Ishikawa (cell line): ENCODE measurements at regions not wholly inside any gene's neighbourhood (a gene's known extent, or its start where the extent isn't known, plus 50 kb on each side); places are given as distances from the start of the nearest gene placed in this dataset.

ENCODE experiments used
- EP300 ChIP-seq: IDR thresholded peaks from 2 replicates; pipeline ENCODE4 v1.6.1; 2012; ENCODE audit warnings: borderline replicate concordance
- RAD21 ChIP-seq: IDR thresholded peaks from 2 replicates; pipeline ENCODE4 v1.6.1; 2012; ENCODE audit warnings: low read depth
- USF1 ChIP-seq: IDR thresholded peaks from 2 replicates; pipeline ENCODE4 v1.6.1; 2012

- no peak for TF ChIP-seq USF1
- TF ChIP-seq RAD21 = no peak
- TF ChIP-seq EP300 = no peak
Observed at GRCh38 chr1:90147093-90147492, 152.2 kb downstream of the ZNF326 start.
